GM21619 (cell line): ENCODE measurements at regions not wholly inside any gene's neighbourhood (a gene's known extent, or its start where the extent isn't known, plus 50 kb on each side); places are given as distances from the start of the nearest gene placed in this dataset.

Experiments
- ATAC-seq: cut with Tn5 transposase; IDR thresholded peaks from one replicate; pipeline ENCODE4 v1.9.1; 2021; ENCODE audit not compliant: unreplicated experiment

DNA sequence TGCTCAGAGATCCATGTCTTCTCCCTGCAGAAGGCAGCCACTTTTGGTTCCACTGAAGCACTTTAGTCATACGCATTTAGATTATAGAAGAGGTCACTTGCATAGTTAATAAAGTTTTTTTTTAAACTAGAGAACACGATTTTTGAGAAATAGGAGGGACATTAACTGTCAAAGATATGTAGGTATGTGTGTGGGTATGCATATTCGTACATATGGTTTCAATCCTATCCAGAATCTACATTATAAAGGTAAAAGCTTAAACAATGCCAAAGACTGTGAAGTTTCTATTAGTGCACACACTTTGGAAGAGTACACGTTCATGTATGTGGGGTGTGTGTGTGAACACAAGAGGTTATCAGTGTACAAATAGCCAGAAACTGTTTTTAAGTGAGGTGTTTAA is 103.2 kb downstream of the BTBD3 start:
- ATAC-seq: no peak

- no peak for ATAC-seq
These were observed 104.4 kb downstream of the BTBD3 start for GRCh38 chr20:12022126-12022525.

- ATAC-seq: no peak
These were observed 105.6 kb downstream of the BTBD3 start for GRCh38 chr20:12023194-12023795.

DNA sequence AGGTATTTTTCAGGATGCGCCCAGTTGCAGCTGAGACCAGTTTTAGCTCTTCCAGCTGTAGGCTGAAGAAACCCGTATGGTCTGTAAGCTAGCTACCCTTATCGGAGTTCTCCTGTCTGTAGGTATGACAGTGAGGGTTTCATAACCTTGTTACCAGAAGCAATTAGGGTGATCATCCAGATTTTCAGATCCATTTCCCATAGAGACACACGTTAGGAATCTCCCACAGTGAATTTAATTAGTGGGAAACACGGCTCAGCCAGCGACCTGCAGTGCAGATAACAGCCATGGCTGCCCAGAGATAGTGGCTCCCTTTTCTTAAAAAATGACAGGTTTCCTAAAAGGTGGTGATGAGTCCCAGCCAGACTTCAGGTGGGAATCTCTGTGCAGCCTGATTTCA is 111.1 kb downstream of the BTBD3 start:
- no peak for ATAC-seq

GRCh38 chr20:12030470-12030869 is 112.8 kb downstream of the BTBD3 start:
- no peak for ATAC-seq

- ATAC-seq: no peak
These were observed 118.4 kb downstream of the BTBD3 start for GRCh38 chr20:12036142-12036541.

GRCh38 chr20:12037521-12037920 is 119.8 kb downstream of the BTBD3 start:
- ATAC-seq: no peak

DNA sequence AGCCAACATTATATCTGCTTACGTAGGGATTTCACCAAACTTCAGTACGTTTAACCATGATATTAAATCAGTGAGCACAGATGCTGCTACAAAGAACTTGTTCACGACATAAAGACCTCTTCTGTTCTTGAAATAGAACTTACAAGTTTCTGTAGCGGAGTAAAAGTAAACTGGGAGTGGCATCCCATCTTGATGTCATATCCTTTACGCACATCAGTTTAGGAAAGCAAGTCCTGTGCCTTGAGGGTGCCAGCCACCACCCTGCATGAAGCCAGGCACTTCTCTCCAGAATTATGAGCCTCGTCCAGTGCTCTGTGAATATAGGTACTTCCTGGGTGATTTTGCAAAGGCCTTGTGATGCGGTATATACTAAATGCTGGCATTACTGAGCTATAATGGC is 122.6 kb downstream of the BTBD3 start:
- no peak for ATAC-seq

DNA sequence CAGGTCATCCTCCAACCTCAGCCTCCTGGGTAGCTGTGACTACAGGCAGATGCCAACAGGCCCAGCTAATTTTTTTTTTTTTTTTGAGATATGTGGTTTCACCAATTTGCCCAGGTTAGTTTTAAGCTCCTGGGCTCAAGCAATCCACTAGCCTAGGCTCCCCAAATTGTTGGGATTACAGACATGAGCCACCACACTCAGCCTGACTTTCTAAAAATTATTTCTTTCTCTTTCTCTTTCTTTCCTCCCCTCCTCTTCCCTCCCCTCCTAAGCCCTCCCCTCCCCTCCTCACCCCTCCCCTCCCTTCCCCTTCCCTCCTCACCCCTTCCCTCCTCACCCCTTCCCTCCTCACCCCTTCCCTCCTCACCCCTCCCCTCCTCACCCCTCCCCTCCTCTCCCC is 127.3 kb downstream of the BTBD3 start:
- no peak for ATAC-seq

DNA sequence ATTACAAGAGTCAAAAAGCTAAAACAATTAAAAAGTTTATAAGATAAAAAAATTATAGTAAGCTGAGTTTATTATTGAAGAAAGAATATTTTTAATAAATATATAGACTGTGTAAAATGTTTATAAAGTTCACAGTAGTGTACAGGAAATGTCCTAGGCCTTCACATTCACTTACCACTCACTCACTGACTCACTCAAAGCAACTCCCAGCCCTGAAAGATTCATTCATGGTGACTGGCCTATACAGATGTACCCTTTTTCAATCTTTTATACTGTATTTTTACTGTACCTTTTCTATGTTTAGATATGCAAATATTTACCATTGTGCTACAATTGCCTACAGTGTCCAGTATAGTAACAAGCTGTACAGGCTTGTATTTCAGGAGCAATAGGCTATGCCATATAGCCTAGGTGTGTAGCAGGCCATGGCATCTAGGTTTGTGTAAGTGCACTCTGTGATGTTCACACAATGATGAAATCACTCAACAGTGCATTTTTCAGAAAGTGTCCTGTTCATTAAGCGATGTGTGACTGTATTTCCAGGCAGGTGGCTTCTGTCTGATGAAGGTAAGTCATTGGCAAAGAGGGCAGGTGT is 130.2 kb downstream of the BTBD3 start:
- no peak for ATAC-seq

DNA sequence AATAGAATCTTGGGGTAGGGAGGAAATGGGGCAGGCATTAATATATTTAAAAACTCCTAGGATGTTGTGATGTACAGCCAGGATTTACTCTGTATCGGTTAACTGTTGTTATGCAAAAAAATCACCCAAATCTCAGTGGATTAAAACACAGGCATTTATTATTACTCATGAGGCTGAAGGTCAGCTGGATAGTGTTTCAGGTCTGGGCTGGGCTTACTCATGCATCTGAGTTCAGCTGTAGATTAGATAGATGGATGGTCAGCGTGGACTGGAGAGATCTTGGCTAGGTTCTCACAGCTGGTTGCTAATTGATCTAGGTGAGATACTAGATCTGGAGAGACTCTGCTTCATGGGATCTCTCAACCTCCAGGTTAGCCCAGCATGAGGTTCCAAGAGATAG is 131.4 kb downstream of the BTBD3 start:
- no peak for ATAC-seq

DNA sequence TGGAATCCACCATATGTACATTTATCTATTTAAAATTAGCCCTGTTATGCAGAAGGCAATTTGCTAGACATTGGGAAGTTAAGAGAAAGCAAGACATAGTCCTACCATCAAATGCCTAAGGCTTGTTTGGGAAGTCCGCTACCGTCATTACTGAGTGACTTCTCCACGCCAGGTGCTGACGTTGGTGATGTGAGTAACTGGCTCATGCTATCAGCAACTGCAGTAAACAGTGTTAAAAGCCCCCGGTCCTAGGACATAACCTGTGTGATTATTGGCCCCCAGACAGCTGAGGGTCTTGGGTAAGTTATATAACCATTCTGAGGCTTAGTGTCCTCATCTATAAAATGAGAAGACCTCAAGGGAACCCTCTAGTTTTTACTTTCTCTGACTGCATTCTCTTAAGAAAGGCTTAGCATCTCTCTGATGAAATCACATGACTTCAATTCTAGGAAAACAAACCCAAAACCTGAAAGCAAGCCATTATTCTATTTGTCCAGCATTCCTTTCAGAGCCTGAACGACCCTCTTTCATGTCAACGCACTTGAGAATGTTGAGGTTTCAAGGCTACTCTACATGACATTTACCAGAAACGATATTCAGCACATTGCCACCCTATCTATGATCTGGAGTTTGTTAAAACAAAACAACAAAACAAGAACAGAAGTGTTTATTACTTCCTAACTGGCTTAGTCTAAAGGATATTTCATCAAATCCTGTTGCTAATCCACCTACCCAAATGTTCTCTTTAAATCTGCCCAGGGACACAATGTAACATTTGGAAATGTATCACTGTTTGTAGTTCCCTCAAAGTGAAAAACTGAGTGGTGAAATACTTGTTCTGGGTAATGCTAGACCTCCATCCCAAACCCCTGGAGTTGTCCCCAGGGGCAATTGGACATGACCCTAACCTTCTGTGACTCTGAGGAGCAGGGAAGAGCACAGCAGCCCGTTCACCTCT is 133.8 kb downstream of the BTBD3 start:
- ATAC-seq: no peak

GRCh38 chr20:12053353-12053752 is 135.7 kb downstream of the BTBD3 start:
- no peak for ATAC-seq

DNA sequence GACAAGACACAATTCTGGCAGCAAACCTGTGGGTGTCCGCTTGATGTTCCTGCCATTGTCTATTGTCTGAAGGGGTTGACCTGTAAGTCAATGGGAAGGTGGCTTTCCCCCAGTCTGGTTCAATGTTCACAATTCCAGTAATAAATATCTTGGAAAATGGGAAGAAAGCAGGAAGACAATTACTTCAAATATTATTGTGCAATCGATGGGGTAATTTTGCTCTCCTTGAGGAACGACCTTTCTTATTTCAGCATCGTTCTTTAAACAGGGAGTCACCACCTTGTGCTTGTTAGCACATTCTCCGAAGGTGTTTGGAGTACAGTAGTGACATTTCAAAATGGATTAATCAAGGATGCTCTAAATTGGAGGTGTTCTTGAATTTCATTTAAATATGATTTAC is 136.9 kb downstream of the BTBD3 start:
- ATAC-seq: no peak

- no peak for ATAC-seq
These were observed 137.5 kb downstream of the BTBD3 start for GRCh38 chr20:12055161-12055560.

GRCh38 chr20:12056839-12057238 is 139.1 kb downstream of the BTBD3 start:
- ATAC-seq: no peak

DNA sequence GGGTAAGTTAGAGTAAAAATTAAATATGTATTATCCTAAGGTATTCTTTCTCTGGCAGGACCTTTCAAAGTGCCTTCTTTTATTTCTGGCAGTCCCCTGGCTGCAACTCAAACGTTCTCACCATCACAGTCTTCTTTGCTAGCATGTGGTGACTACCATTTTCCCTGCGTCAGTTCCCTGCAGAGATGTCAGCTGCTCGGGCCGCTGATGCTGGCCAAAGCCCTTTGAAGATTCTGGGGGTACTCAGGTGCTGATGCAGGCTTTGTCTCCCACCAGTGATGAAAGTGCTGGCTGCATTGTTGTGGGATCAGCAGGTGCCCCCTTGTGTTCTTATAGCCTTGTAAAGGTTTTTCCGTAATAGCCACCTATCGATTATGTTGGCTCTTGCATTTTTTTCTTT is 140.1 kb downstream of the BTBD3 start:
- no peak for ATAC-seq

GRCh38 chr20:12058216-12058615 is 140.5 kb downstream of the BTBD3 start:
- no peak for ATAC-seq

DNA sequence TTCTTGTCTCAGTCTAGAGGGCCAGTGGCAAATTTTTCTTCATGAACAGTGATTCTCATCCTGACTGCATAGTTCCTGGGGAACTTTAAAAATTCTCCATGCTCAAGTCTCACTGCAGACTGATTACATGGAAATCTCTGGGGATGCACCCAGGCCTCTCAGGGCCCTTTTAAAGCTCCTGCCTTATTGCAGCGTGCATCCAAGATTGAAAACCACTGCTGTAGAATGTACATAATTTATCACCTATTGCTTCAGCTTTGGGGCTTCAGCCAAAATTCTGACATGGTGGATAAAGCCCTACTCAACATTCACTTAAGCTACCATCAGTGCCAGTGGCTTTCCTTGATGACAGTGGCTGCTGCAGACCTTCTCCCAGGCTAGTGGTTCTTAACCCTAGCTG is 143.8 kb downstream of the BTBD3 start:
- ATAC-seq: no peak

DNA sequence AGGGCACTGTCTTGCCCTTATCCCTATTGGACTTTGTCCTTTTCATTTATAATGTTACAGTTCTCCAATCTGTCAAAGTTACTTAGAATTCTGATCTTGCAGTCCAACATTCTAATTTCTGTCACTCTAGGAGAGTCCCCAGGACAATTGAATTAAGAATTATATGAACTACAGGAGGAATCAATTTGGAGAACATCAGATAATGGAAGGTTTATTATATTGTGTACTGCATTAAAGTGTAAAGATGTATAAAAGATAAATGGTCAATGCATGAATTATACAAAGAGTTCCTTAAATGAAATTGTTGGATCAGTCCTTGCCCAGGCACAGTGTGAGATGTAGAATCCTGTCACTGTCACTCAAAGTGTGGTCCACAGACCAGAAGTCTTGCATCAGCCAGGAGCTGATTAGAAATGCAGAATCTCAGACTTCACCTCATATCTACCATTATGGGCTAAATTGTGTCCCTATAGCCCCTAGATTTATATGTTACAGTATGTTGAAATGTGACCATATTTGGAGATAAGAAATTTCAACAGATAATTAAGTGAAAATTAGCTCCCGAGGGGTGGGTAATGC is 145.5 kb downstream of the BTBD3 start:
- ATAC-seq: no peak

GRCh38 chr20:12064540-12064939 is 146.8 kb downstream of the BTBD3 start:
- ATAC-seq: no peak

DNA sequence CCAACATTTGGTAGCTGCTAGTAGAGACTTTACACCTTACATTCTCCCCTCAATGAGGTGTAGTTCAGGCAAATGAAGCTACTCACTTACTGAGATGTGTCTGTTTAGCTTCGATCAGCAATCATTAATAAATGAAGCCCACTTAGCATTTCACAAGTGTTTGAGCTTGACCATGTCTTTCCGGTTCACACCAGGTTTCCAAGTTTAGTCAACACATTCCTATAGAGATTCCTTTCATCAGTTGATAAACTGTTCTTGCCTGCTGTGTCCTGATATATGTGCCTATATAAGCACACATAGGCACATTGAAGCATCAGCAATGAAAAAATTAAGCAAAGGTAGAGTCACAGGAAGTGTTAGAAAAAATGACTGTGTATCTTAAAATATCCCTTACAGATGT is 150.0 kb downstream of the BTBD3 start:
- no peak for ATAC-seq
